Astrocyte of the cerebellum (primary cell): ENCODE measurements at regions not wholly inside any gene's neighbourhood (a gene's known extent, or its start where the extent isn't known, plus 50 kb on each side); places are given as distances from the start of the nearest gene placed in this dataset.

Experiments used
- DNase-seq: peaks from one replicate; pipeline ENCODE4 v3.0.0-alpha.2; 2011; ENCODE audit warnings: low read depth
- H3K4me3 ChIP-seq: 2 replicates; pipeline ENCODE4 v1.5.1; 2011; ENCODE audit warnings: mild to moderate bottlenecking, low read depth, low read length, moderate library complexity
- in situ Hi-C: cut with HindIII; loops from 2 replicates; pipeline ENCODE4 v1.10.0; 2017; ENCODE audit warnings: low sequenced_read_pairs
- TF ChIP-seq, protein P1 (sequence below): IDR thresholded peaks from 2 replicates; pipeline ENCODE4 v1.5.1; 2012; ENCODE audit warnings: low read length, low read depth, moderate library complexity, mild to moderate bottlenecking; ENCODE audit errors: missing control alignments

DNA sequence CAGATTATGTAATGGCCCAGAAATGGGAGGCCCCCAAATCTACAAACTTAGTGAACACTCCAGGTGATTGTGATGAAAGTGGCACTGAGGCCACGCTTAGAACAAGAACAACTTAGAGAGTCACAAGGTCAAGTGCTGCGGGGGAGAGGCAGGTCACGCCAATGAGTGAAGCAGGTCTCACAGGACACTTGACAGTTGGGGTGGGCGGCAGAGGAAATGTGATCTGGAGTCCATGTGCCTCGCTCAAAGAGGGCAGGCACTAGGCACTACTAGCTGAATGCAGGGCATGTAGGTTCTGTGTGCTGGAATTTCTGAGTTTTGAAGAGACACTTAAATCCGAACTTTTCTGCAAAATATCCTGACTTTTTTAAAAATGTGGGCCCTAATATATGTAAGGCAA, 193.2 kb upstream of the RORB start:
- no peak for DNase-seq
- in situ Hi-C loops = no loop called here
- TF ChIP-seq, protein P1, sequence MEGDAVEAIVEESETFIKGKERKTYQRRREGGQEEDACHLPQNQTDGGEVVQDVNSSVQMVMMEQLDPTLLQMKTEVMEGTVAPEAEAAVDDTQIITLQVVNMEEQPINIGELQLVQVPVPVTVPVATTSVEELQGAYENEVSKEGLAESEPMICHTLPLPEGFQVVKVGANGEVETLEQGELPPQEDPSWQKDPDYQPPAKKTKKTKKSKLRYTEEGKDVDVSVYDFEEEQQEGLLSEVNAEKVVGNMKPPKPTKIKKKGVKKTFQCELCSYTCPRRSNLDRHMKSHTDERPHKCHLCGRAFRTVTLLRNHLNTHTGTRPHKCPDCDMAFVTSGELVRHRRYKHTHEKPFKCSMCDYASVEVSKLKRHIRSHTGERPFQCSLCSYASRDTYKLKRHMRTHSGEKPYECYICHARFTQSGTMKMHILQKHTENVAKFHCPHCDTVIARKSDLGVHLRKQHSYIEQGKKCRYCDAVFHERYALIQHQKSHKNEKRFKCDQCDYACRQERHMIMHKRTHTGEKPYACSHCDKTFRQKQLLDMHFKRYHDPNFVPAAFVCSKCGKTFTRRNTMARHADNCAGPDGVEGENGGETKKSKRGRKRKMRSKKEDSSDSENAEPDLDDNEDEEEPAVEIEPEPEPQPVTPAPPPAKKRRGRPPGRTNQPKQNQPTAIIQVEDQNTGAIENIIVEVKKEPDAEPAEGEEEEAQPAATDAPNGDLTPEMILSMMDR = no peak
- no peak overlapping the region for H3K4me3 ChIP-seq

DNA sequence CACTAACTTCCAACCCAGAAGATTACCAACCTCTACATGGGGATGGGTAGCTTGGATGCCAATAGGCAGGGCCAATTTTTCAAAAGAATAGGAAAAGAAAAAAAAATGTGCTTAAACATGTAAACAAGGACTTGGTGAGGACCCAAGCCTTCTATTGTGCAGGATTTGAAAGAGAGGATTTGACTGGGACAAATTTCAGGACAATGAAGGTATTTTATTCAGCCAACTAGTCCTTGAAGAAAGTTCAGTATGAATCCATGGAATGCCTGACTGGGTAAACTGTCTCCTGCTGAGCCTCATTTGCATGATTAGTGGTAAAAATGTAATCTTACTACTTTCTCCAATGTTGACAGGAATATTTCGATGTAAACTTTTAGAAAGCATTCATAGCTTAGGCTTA, 192.5 kb upstream of the RORB start:
- in situ Hi-C loops = no loop called here
- TF ChIP-seq, protein P1 = no peak
- DNase-seq = no peak
- H3K4me3 ChIP-seq = no peak overlapping the region

DNA sequence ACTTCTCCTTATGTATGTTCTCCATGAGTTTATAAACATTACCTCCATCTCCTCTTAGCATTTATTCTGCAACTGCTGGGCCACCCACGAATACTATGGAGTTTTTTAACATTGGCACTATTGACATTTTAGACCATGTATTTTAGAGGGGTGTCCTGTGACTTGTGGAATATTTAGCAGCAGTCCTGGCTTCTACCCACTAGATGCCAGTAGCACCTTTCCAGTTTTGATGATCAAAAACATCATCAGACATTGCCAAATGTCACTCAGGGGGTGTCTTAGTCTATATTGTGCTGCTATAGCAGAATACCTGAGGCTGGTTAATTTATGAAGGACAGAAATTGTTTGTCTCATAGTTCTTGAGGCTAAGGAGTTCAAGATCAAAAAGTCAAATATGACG, 187.5 kb upstream of the RORB start:
- no peak overlapping the region for H3K4me3 ChIP-seq
- DNase-seq = no peak
- in situ Hi-C loops = no loop called here
- TF ChIP-seq, protein P1 = no peak

DNA sequence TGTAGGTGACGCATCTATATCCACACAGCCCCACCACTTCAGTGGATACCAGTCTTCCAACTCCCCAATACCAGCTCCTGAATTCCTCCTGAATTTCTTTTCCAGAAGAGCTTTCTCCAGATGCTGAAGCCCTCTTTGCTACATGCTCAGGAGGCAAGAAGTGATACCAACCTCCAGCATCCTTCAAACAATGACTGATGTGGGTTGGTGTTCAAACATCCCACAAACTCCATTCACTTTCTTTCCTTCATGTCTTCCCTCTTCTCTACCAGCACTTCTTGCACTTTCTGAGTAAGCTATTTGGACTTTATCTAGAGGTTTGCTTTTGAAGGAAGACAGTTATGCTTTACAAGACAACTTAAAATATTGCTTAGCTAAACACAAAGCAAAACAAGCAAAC, 179.9 kb upstream of the RORB start:
- TF ChIP-seq, protein P1 = no peak
- no peak for DNase-seq
- H3K4me3 ChIP-seq = no peak overlapping the region
- in situ Hi-C loops = no loop called here

DNA sequence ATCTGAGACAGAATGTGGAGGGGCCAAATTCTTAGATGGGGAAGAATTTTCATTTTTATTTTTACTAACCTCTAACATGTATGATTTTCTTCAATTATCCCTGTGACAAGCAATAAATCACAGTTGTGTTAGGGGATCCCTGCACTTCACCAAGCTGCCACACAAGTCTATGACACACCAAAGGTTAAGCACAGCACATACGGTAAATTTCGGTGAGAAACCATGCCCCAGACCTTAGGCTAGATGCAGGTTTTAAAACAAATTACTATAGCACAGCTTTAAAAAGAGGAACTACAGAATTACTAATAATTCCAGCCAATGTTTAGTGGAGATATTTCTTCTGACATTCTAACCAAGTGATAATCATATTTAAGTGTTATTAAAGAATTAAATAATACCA, 175.7 kb upstream of the RORB start:
- DNase-seq = no peak
- TF ChIP-seq, protein P1 = no peak
- in situ Hi-C loops = no loop called here
- H3K4me3 ChIP-seq = no peak overlapping the region

DNA sequence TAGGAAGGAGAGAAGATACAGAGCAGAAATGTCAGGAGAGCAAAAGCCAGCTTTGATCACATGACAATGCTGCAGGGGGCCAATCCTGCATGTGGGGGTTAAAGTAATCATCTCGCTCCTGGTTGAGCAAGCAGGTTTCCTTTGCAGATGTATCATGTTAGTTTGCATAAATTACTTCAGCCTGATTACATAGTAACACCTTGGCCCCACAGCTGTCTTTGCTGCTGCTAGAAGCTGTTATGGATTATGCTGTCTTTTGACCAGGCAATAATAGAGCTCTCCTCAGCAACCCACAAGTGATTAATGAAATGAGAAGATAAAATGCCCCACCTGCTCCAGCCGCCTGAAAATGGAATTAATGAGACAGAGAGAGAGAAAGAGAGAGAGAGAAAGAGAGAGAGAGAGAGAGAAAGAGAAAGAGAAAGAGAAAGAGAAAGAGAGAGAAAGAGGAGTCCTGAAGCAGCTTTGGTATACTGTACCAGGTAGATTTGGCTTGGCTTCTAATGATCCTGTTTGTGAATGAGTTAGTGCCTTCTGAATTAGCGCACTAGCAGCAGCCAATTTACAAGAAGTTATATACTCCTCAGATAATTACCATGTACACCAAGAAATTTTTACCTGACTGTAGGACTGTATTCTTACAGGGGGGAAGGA, 174.3 kb upstream of the RORB start:
- no peak overlapping the region for H3K4me3 ChIP-seq
- in situ Hi-C loops = no loop called here
- TF ChIP-seq, protein P1 = no peak
- no peak for DNase-seq
